PC-3 (cell line): ENCODE measurements at regions not wholly inside any gene's neighbourhood (a gene's known extent, or its start where the extent isn't known, plus 50 kb on each side); places are given as distances from the start of the nearest gene placed in this dataset.
A peak's percentile ranks its signal among the peaks of the same experiment; 100 is the strongest.

Source experiments
- ATAC-seq: fragments of 200-7000 bp; cut with Tn5 transposase; 2 replicates; pipeline ENCODE4 v1.9.1; 2020; ENCODE audit warnings: mild to moderate bottlenecking, moderate library complexity
- BruUV-seq: library from RNA; stranded (reverse); fragments of 400-500 nt; replicated peaks from 2 replicates; lab custom pipeline; 2021; lab: Mats Ljungman, UMichigan
- CTCF ChIA-PET: fragments of 300-600 bp; sonication (Branson Sonifier 250); formaldehyde crosslinking; loops from one replicate; lab custom pipeline; 2022; ENCODE audit warnings: antibody characterized with exemption; lab: Charles Lee
- POLR2A ChIA-PET: fragments of 300-600 bp; sonication (Branson Sonifier 250); formaldehyde crosslinking; loops from one replicate; lab custom pipeline; 2022; ENCODE audit warnings: antibody characterized with exemption; ENCODE audit not compliant: unreplicated experiment; lab: Charles Lee
- DNase-seq: peaks from one replicate; pipeline ENCODE4 v3.0.0-alpha.2; 2015
- H2AFZ ChIP-seq: fragments of 300-600 bp; sonication (generic); 2 replicates; pipeline ENCODE4 v1.6.0; 2016; ENCODE audit warnings: antibody characterized with exemption, low read length
- H3F3A ChIP-seq: fragments of 300-600 bp; sonication (generic); one replicate; pipeline ENCODE4 v1.6.0; 2017; ENCODE audit warnings: antibody characterized with exemption, low read length, control low read depth, mild to moderate bottlenecking; ENCODE audit not compliant: unreplicated experiment
- H3K27ac ChIP-seq: fragments of 300-600 bp; sonication (generic); 2 replicates; pipeline ENCODE4 v1.5.1; 2016; ENCODE audit warnings: mild to moderate bottlenecking, low read length
- H3K27me3 ChIP-seq: fragments of 300-600 bp; sonication (generic); 2 replicates; pipeline ENCODE4 v1.6.1; 2016; ENCODE audit warnings: low read length, mixed read lengths
- H3K36me3 ChIP-seq: fragments of 300-600 bp; sonication (generic); 2 replicates; pipeline ENCODE4 v1.6.1; 2016; ENCODE audit warnings: low read depth, mixed run types, low read length, mixed read lengths
- H3K4me1 ChIP-seq: fragments of 300-600 bp; sonication (generic); 2 replicates; pipeline ENCODE4 v1.5.1; 2016; ENCODE audit warnings: low read length; ENCODE audit not compliant: insufficient read depth
- H3K4me2 ChIP-seq: fragments of 300-600 bp; sonication (generic); 2 replicates; pipeline ENCODE4 v1.6.0; 2016; ENCODE audit warnings: low read length
- H3K4me3 ChIP-seq: fragments of 300-600 bp; sonication (generic); 2 replicates; pipeline ENCODE4 v1.5.1; 2016; ENCODE audit warnings: mild to moderate bottlenecking, low read length, mixed read lengths
- H3K79me2 ChIP-seq: fragments of 300-600 bp; sonication (generic); 2 replicates; pipeline ENCODE4 v1.6.1; 2017; ENCODE audit warnings: low read length, mixed read lengths
- H3K9ac ChIP-seq: fragments of 300-600 bp; sonication (generic); 2 replicates; pipeline ENCODE4 v1.6.0; 2016; ENCODE audit warnings: mild to moderate bottlenecking, low read length
- H3K9me2 ChIP-seq: fragments of 300-600 bp; sonication (generic); replicated peaks from 2 replicates; pipeline ENCODE4 v1.6.1; 2016; ENCODE audit warnings: mixed run types, low read length, mixed read lengths
- H3K9me3 ChIP-seq: fragments of 300-600 bp; sonication (generic); 2 replicates; pipeline ENCODE4 v1.6.1; 2016; ENCODE audit warnings: low read length, mixed read lengths
- H4K20me1 ChIP-seq: fragments of 300-600 bp; sonication (generic); 2 replicates; pipeline ENCODE4 v1.6.1; 2016; ENCODE audit warnings: low read length, mixed read lengths
- CTCF ChIP-seq: fragments of 300-600 bp; sonication (generic); conservative IDR thresholded peaks from 2 replicates; pipeline ENCODE4 v1.5.1; 2017; ENCODE audit warnings: antibody characterized with exemption, low read depth, mild to moderate bottlenecking, low read length
- EZH2 ChIP-seq: fragments of 300-600 bp; sonication (generic); IDR thresholded peaks from one replicate; pipeline ENCODE4 v1.6.1; 2017; ENCODE audit warnings: antibody characterized with exemption, mild to moderate bottlenecking, low read length; ENCODE audit not compliant: unreplicated experiment
- EZH2phosphoT487 ChIP-seq: fragments of 300-600 bp; sonication (generic); IDR thresholded peaks from 2 replicates; pipeline ENCODE4 v1.6.1; 2018; ENCODE audit warnings: mild to moderate bottlenecking, antibody characterized with exemption, low read length, borderline replicate concordance
- intact Hi-C: fragments of 100-400 bp; cut with micrococcal nuclease; formaldehyde crosslinking; loops from 2 replicates; pipeline ENCODE4 v1.9.0; 2023

- Histone ChIP-seq H3F3A (no peaks in the 10 kb centered on the region), H3K9ac (peak overlapping the region; percentile 7; the same call in 1 of the 2 replicates), H3K4me1 (peaks cover 7% of the 10 kb centered on the region; the same call in 1 of the 2 replicates), H3K4me3 (no peak overlapping the region), H3K9me2 (no peaks in the 10 kb centered on the region), H3K79me2 (no peaks in the 10 kb centered on the region), H3K27me3 (no peaks in the 10 kb centered on the region), H2AFZ (no peak overlapping the region), H4K20me1 (no peaks in the 10 kb centered on the region), H3K4me2 (no peak overlapping the region), H3K27ac (peak overlapping the region; percentile 16), H3K36me3 (no peaks in the 10 kb centered on the region), H3K9me3 (no peaks in the 10 kb centered on the region)
- no TSS peak for BruUV-seq
- ChIA-PET CTCF (no interaction called here), POLR2A (no interaction called here)
- intact Hi-C loops = no loop called here
- DNase-seq (no peak), ATAC-seq (no peak)
- TF ChIP-seq CTCF (no peak), EZH2 (no peak), EZH2phosphoT487 (no peak)
Measured at GRCh38 chr10:36476399-36476798, 649.0 kb upstream of the ANKRD30A start.

GRCh38 chr10:36475746-36476145 lies 649.7 kb upstream of the ANKRD30A start:
- POLR2A ChIA-PET = no interaction called here
- TF ChIP-seq EZH2phosphoT487 (no peak), EZH2 (no peak), CTCF (no peak)

GRCh38 chr10:36474456-36474855 lies 650.9 kb upstream of the ANKRD30A start:
- H3K4me3 ChIP-seq = no peak overlapping the region
- no peak overlapping the region for H3K27ac ChIP-seq
- H3K27me3 ChIP-seq = no peaks in the 10 kb centered on the region
- H3K79me2 ChIP-seq = no peaks in the 10 kb centered on the region
- 0 out of 2 replicates have a peak, but pooled peaks cover 4% of the 10 kb centered on the region for H3K9me2 ChIP-seq
- BruUV-seq = no TSS peak
- H3K9ac ChIP-seq = no peak overlapping the region
- DNase-seq (no peak), ATAC-seq (no peak)
- H3K4me1 ChIP-seq = peaks cover 14% of the 10 kb centered on the region
- no peaks in the 10 kb centered on the region for H3F3A ChIP-seq
- no peaks in the 10 kb centered on the region for H4K20me1 ChIP-seq
- no peak for TF ChIP-seq EZH2
- TF ChIP-seq CTCF = no peak
- no peak for TF ChIP-seq EZH2phosphoT487
- H3K4me2 ChIP-seq = no peak overlapping the region
- ChIA-PET POLR2A (no interaction called here), CTCF (no interaction called here)
- no peak overlapping the region for H2AFZ ChIP-seq
- H3K36me3 ChIP-seq = no peaks in the 10 kb centered on the region
- H3K9me3 ChIP-seq = no peaks in the 10 kb centered on the region
- intact Hi-C loops = no loop called here

More at GRCh38 chr10:36475746-36476145, 649.7 kb upstream of the ANKRD30A start:
- H4K20me1 ChIP-seq = no peaks in the 10 kb centered on the region
- peak; percentile 63 for DNase-seq
- H2AFZ ChIP-seq = 0 out of 2 replicates have a peak overlapping the region, but pooled peaks have one; percentile 8
- H3K36me3 ChIP-seq = no peaks in the 10 kb centered on the region
- H3K4me3 ChIP-seq = no peak overlapping the region
- CTCF ChIA-PET = no interaction called here
- H3K27ac ChIP-seq = peak overlapping the region; percentile 19
- peaks cover 7% of the 10 kb centered on the region; the same call in 1 of the 2 replicates for H3K4me1 ChIP-seq
- H3K4me2 ChIP-seq = no peak overlapping the region
- no peaks in the 10 kb centered on the region for H3K9me3 ChIP-seq
- H3K9ac ChIP-seq = peak overlapping the region; percentile 9; the same call in 1 of the 2 replicates
- 0 out of 2 replicates have a peak, but pooled peaks cover 4% of the 10 kb centered on the region for H3K9me2 ChIP-seq
- no peaks in the 10 kb centered on the region for H3F3A ChIP-seq
- H3K79me2 ChIP-seq = no peaks in the 10 kb centered on the region
- intact Hi-C loops = no loop called here
- H3K27me3 ChIP-seq = no peaks in the 10 kb centered on the region
- no peak for ATAC-seq
- BruUV-seq = no TSS peak
